ENCODE measurements at regions not wholly inside any gene's neighbourhood (a gene's known extent, or its start where the extent isn't known, plus 50 kb on each side); places are given as distances from the start of the nearest gene placed in this dataset.

GRCh38 chr5:125477586-125477975 lies 731.1 kb upstream of the ZNF608 start:
- TF ChIP-seq CTCF (IDR thresholded peaks at IDR 0.05) = no peak
- no peak for TF ChIP-seq POLR2AphosphoS5 (IDR thresholded peaks at IDR 0.05; ENCODE audit: low read depth, low read length)
- TF ChIP-seq, protein P1, sequence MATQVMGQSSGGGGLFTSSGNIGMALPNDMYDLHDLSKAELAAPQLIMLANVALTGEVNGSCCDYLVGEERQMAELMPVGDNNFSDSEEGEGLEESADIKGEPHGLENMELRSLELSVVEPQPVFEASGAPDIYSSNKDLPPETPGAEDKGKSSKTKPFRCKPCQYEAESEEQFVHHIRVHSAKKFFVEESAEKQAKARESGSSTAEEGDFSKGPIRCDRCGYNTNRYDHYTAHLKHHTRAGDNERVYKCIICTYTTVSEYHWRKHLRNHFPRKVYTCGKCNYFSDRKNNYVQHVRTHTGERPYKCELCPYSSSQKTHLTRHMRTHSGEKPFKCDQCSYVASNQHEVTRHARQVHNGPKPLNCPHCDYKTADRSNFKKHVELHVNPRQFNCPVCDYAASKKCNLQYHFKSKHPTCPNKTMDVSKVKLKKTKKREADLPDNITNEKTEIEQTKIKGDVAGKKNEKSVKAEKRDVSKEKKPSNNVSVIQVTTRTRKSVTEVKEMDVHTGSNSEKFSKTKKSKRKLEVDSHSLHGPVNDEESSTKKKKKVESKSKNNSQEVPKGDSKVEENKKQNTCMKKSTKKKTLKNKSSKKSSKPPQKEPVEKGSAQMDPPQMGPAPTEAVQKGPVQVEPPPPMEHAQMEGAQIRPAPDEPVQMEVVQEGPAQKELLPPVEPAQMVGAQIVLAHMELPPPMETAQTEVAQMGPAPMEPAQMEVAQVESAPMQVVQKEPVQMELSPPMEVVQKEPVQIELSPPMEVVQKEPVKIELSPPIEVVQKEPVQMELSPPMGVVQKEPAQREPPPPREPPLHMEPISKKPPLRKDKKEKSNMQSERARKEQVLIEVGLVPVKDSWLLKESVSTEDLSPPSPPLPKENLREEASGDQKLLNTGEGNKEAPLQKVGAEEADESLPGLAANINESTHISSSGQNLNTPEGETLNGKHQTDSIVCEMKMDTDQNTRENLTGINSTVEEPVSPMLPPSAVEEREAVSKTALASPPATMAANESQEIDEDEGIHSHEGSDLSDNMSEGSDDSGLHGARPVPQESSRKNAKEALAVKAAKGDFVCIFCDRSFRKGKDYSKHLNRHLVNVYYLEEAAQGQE (IDR thresholded peaks at IDR 0.05; ENCODE audit: insufficient read depth in 1 of 2, low read depth in 2 of 2, low read length in 1 of 2) = no peak
- TF ChIP-seq TCF7L2 (IDR thresholded peaks at IDR 0.05; ENCODE audit: low read depth, low read length) = no peak
